NOMO-1 (cell line): ENCODE measurements at regions not wholly inside any gene's neighbourhood (a gene's known extent, or its start where the extent isn't known, plus 50 kb on each side); places are given as distances from the start of the nearest gene placed in this dataset.
"Not testable (repeated sequence)": the region's sequence is repeated elsewhere in the genome, so short reads cannot be mapped to it uniquely, and the experiment has no call there.

ENCODE experiments used
- DNase-seq, 2 experiments: peaks; one replicate each; lab custom pipeline; 2025; ENCODE audit not compliant: unreplicated experiment in 2 of 2; lab: John Stamatoyannopoulos, UW

DNA sequence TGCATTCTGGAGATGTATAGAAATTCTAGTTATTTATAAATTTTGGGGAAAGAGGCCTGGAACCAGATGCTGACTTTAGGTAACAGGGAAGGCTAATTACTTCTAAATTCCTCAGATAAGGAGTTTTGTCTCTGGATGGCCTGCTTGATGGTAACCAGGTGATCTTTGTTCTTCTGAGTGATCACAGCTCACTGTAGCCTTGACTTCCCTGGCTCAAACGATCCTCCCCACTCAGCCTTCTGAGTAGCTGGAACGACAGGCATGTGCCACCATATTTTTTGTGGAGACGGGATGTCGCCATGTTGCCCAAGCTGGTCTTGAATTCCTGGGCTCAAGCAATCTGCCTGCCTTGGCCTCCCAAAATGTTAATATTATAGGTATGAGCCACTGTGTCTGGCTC lies 54.4 kb upstream of the MSH6 start:
- DNase-seq = no peak

DNA sequence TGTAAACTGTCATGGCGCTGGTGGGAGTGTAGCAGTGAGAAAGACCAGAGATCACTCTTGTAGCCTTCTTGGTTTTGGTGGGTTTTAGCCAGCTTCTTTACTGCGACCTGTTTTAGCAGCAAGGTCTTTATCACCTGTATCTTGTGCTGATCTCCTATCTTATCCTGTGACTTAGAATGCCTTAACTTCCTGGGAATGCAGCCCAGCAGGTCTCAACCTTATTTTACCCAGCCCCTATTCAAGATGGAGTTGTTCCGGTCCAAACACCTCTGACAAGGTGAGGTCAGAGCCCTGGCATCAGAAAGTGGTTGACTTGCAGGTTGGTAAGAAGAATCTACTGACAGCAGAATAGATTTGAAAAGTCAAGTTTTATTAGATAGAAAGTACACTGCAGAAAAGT lies 55.0 kb upstream of the MSH6 start:
- no peak for DNase-seq

DNA sequence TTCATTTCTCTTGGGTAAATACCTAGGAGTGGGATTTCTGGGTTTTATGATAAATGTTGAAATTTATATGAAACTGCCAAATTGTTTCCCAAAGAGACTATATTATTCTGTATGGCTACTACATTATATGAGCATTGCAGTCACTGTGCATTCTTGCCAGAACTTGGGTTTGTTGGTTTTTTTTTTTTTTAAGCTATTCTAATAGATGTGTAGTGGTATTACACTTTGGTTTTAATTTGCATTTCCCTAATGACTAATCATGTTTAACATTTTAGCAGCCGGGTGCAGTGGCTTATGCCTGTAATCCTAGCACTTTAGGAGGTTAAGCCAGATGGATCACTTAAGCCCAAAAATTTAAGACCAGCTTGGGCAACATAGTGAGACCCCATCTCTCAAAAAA lies 56.0 kb upstream of the MSH6 start:
- not testable (repeated sequence) for DNase-seq

DNA sequence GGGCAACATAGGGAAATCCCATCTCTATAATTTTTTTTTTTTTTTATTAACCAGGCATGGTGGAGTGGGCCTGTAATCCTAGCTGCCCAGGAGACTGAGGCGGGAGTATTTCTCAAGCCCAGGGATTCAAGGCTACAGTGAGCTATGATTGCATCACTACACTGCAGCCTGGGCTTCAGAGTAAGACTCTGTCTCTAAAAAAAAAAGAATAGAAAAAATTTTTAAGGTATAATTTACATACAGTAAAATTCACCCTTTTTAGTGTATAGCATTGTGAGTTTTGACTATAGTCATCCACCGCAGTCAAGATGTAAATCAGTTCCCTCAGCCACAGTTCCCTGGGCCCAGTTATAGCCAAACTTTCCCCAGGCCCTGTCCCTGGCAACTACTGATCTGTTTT lies 57.1 kb upstream of the MSH6 start:
- DNase-seq = no peak

DNA sequence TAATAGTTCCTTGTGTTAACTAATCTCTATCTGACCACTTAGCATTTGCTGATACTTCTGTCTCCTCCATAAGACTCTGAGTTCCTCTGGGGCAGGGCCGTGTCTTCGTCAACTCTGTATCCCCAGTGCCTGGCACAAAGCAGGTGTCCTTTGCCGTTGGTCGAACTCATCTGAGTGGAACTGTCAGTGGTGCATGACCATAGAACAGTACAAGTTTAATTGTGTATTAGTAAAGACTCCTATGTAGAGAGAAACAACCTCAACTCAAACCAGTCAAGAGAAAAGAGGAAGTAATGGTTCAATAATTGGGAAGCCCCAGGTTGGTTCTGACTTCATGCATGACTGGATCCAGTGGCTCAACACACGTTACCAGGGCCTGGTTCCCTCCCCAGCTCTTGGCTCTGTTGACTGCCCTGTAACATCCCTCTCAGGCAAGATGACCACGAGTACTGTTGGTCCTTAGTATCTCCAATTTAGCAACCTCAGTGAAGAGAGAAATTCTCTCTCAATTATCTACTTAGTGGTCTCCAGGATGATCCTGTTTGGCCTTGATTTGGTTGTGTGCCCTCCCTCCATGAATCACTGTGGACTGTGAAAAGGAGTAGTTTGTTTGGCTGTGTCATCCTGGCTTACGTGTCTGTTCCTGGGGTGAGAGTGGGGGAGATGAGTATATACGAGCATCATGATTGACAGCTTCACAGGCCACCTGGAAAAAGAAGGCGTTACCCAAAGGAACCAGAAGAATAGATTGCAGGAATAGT lies 58.5 kb upstream of the MSH6 start:
- peak; percentile 12 to 60 for DNase-seq

DNA sequence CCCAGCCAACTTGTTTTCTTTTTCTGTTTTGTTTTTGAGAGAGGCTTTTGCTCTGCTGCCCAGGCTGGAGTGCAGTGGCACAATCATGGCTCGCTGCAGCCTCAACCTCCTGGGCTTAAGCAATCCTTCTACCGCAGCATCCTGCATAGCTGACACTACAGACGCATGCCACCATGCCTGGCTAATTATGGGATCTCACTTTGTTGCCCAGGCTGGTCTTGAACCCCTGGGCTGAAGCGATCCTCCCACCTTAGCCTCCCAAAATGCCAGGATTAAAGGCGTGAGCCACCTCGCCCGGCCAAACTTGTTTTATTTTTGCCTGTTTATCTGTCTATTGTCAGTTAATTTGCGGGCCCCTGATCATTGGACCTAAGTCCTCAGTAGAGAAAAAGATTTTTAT lies 61.6 kb upstream of the MSH6 start:
- DNase-seq = no peak

DNA sequence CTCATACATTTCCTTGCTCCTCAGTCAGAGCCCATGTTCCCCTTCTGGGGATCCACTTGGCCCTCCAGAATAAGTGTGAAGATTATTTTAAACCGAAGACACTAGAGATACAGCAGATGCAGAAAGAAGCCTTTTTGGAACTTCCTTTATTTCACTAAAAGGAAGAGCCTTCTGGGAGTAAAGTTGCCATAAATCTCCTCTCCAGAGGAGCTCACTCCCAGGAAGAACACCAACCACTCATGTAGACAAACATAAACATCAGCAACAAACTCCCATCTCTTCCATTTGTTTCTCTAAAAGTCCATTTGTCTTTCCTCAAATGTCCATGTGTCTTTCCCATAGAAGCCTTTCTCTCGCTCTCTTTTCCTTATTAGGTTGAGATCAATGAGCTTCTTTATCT lies 62.4 kb upstream of the MSH6 start:
- DNase-seq = peak in 1 of 2 experiments; percentile 23

DNA sequence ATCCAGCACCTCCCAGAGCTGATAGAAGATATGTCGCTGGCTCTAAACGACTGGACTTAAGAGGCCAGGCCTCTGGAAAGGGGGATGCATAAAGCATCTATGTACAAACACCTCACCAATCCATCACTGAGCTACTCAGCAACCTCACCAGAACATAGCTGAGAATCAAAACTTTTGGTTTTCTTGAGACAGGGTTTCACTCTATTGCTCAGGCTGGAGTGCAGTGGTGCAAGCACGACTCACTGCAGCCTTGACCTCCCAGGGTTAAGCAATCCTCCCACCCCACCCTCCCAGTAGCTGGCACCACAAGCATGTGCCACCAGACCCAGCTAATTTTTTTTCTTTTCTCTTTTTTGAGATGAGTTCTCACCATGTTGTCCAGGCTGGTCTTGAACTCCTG lies 62.9 kb upstream of the MSH6 start:
- peak in 1 of 2 experiments; percentile 9 for DNase-seq

DNA sequence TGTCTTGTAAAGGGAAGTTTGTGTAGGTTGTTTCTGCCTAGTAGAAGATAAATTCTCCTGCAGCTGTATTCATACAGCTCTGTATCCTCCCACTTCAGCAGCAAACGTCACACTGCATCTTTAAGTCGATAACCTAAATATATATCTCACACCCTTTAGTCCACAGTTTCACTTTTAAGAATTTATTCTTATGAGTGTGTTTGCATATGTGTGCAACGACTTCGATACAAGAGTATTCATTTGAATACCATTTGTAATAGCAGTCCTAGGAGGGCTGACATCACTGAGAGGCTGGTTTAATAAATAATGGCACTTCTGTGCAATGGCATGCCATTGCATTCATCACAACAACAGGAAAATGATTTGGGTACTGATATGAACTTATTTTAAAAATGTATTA lies 63.8 kb upstream of the MSH6 start:
- DNase-seq = no peak

DNA sequence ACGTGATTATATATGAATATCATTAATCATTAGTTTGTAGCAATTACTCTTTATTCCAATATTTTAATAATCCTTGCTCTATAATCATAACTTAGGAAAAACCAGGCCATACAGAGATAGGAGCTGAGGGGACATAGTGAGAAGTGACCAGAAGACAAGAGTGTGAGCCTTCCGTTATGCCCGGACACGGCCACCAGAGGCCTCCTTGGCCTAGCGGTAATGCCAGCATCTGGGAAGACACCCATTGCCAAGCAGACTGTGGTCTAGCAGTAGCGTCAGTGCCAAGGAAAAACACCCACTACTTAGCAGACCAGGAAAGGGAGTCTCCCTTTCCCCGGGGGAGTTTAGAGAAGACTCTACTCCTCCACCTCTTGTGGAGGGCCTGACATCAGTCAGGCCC lies 66.6 kb upstream of the MSH6 start:
- not testable (repeated sequence) for DNase-seq

DNA sequence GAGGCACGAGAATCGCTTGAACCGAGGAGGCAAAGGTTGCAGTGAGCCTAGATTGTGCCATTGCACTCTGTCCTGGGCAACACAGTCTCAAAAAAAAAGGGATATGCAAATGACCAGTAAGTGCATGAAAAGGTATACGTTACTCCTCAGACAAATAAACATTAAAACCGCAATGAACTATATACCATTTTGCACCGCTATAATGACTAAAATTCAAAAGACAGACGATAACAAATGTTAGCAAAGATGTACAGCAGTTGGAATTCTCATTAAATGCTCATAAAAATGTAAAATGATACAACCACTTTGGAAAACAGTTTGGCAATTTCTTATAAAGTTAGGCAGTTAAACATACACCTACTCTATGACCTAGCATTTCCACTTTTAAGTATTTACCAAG lies 67.4 kb upstream of the MSH6 start:
- no peak for DNase-seq

DNA sequence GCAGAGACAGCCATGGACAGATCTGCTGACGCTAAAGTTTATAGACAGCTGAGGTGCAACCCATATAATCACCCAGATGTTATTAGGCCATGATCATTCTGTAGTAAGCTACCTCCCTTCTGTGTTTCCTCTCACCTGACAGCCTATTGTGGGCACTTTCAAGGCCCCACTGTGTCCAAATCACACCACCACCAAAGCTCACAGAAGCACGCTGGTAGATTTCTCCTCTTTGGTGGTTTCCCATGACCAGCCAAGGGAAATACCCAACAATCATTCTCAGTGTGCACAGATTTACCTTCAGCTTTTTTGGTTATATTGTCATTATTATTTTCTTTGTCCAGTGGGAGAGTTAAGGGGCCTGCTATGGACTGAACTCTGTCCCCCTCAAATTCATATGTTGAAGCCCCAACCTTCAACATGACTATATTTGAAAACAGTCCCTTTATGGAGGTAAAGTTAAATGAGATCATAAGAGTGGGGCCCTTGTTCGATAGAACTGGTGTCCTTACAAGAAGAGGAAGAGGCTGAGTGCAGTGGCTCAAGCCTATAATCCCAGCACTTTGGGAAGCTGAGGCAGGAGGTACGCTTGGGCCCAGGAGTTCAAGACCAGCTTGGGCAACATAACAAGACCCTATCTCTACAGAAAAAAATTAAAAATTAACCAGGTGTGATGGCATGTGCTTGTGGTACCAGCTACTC lies 74.0 kb upstream of the MSH6 start:
- no peak for DNase-seq

DNA sequence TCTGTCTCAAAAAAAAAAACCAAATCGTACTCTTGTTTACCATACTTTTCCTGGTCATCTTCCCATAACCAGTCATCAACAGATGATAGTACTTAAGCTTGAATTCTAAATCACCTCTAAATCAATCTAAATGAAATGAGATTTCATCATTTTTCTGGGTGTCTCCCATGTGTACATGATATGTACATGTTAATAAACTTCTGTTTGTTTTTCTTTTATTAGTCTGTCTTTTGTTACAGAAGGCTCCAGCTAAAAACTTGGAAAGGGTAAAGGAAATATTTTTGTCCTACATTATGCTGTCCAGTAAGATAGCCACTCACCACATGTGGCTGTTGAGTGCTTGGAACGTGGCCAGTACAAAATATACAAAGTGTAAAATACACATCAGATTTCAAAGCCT lies 78.7 kb upstream of the MSH6 start:
- no peak for DNase-seq

DNA sequence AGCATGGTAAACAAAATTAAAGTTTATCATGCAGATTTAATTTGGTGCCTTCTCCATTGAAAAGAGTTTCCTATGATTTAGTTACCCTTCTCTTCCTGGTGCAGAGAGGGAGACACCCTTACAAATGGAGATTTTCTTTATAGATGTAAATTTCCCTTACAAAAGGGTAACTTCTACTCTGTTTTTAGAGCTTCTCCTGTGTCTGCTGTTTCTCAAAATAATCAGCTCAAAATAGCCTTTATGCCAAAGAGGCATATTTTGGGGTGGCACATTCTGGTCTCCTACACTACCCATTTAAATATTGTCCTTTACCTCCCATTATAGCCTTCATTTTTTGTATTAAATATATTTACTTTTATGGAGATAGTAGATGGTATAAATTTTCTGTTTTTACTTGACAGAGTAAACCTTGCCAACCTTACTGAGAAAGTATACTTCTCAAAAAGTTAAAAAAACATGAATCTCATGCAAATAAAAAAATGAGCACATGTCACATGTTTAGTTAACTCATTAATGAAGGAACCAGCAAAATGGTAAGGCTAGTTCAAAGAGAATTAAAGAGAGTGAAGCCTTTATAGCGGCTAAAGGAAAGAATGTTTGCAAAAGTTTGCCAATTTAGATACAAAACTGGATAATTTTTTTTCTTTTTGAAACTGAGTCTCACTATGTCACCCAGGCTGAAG lies 83.3 kb upstream of the MSH6 start:
- no peak for DNase-seq

DNA sequence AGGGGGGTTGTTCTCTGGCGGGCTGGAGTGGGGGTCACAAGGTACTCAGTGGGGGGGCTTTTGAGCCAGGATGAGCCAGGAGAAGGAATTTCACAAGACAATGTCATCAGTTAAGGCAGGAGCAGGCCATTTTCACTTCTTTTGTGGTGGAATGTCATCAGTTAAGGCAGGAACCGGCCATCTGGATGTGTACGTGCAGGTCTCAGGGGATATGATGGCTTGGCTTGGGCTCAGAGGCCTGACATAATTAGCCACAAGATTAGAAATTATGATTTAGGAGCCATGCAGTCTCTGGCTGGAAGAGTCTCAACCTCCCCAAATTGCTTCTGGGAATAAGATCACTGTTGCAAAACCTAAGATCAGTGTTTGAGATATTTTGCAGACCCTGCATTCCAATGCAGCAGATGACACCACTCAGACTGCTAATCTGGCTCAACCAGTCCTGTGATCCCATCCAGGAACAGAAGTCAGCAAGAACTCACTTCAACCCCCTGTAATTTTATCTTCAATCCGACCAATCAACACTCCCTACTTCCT lies 84.4 kb upstream of the MSH6 start:
- not testable (repeated sequence) for DNase-seq

DNA sequence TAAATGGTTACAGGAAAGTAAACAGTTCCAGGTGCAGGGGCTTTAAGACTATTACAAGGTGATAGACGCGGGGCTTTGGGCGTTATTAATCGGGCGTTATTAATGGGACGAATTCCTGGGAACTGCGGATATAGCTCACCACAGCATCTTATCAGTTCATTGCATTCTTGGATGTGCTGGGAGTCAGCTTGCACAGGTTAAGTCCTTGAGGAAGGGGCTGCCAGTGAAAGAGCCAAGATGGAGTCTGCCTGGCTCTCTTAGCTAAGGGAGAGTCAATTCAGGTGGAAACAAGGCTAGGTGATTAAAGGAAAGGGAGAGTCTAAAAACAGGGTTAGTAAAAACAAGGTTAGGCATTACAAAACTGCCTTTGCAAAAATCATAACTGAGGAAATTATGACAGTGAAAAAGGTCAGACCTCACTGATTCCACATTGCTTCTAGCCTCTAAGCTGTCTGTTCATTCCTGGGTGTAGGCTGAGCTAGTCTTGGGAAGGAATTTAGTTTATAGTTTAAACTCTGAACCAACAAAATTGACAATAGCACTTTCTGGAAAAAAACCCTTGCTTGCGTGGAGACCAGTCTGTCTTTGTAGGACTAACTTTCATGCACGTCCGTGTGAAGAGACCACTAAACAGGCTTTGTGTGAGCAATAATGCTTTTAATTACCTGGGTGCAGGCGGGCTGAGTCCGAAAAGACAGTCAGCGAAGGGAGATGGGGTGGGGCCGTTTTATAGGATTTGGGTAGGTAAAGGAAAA lies 85.1 kb upstream of the MSH6 start:
- DNase-seq = not testable (repeated sequence)

DNA sequence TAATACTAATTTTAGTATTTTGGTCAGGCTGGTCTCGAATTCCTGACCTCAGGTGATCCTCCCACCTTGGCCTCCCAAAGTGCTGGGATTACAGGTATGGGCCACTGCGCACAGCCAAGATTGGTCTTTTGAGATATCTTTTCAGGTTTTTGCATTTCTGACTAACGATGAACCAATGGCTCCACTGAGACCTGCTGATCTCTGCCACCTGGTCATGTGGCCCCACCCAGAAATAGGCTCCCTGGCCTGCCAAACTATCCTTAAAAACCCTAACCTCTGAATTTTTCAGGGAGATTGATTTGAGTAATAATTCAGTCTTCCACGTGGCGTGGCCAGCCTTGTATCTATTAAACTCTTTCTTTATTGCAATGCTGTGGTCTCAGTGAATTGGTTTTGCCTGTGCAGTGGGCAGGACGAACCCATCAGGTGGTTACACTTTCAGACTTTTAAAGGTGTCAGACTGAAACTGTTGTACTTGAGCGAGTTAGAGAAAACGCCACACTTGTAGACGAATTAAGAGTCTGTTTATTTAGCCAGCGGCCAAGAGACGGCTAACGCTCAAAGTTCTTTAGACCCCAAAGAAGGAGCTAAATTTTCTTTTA lies 85.8 kb upstream of the MSH6 start:
- no peak for DNase-seq

DNA sequence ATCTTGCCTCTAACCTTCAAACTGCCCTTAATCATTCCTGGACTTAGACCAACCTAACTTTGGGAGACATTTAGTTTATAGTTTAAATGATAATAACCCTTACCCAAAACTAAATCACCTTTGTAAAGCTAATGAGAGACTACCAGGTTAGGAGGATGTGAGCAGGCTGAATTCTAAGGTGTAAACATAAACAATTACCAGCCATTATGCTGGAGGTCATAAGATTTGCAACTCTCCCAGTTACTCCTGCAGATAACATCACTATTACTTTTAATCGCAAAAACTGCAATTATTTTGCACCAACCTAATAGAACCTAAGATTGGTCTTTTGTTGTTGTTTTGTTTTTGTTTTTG lies 86.5 kb upstream of the MSH6 start:
- DNase-seq = no peak

DNA sequence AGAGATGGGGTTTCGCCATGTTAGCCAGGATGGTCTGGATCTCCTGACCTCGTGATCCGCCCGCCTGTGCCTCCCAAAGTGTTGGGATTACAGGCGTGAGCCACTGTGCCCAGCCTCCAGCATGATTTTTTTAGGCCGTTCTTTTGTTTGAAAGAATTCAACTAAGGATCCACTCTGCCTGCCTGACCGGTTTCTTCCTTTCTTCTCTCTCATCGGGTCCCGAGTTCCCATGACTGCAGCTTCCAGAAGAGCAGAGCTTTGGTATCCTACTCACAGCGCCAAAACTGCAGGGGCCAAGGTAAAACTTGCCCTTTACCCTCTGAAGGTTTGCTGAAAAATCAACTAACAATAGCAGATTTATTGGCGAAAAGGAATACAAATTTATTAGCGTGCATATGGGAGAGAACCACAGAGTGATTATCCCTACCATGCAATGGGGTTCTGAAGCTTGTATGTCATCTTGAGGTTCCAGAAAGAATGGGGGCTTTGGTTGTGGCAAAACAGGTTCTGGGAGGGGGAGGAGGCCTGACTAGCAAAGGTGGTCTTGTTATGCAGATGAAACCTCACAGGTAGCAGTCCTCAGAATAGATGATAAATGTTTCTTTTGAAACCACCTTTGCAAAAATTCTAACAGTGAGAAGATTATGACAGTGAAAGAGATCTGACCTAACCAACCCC lies 87.0 kb upstream of the MSH6 start:
- DNase-seq = no peak

DNA sequence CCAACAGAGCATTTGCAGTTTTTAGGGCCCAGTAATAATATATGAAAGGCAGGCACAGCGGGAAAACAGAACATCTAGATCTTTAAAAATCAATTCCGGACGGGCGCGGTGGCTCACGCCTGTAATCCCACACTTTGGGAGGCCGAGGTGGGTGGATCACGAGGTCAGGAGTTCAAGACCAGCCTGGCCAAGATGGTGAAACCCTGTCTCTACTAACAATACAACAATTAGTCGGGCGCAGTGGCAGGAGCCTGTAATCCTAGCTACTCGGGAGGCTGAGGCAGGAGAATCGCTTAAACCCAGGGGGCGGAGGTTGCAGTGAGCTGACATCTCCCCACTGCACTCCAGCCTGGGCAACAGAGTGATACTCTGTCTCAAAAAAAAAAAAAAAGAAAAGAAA lies 88.5 kb upstream of the MSH6 start:
- not testable (repeated sequence) for DNase-seq
